GM19025 (cell line): ENCODE measurements at regions not wholly inside any gene's neighbourhood (a gene's known extent, or its start where the extent isn't known, plus 50 kb on each side); places are given as distances from the start of the nearest gene placed in this dataset.

Experiments
- ATAC-seq: cut with Tn5 transposase; IDR thresholded peaks from one replicate; pipeline ENCODE4 v1.9.1; 2021; ENCODE audit warnings: mild to moderate bottlenecking, low read depth, moderate library complexity; ENCODE audit not compliant: unreplicated experiment

GRCh38 chr2:144094408-144095151 is 425.3 kb downstream of the ZEB2 start:
- no peak for ATAC-seq

GRCh38 chr2:144091622-144092021 is 428.3 kb downstream of the ZEB2 start:
- no peak for ATAC-seq

GRCh38 chr2:144088863-144089262 is 431.1 kb downstream of the ZEB2 start:
- no peak for ATAC-seq

GRCh38 chr2:144086965-144087364 is 433.0 kb downstream of the ZEB2 start:
- no peak for ATAC-seq

GRCh38 chr2:144085016-144085415 is 434.9 kb downstream of the ZEB2 start:
- no peak for ATAC-seq

- no peak for ATAC-seq
These were observed 435.7 kb downstream of the ZEB2 start for GRCh38 chr2:144084114-144084661.

GRCh38 chr2:144083211-144083610 is 436.7 kb downstream of the ZEB2 start:
- no peak for ATAC-seq

- ATAC-seq: no peak
These were observed 437.1 kb downstream of the ZEB2 start for GRCh38 chr2:144082777-144083176.

- ATAC-seq: no peak
These were observed 437.6 kb downstream of the ZEB2 start for GRCh38 chr2:144082327-144082726.

GRCh38 chr2:144081272-144081671 is 438.6 kb downstream of the ZEB2 start:
- ATAC-seq: no peak

GRCh38 chr2:144079803-144080202 is 440.1 kb downstream of the ZEB2 start:
- ATAC-seq: no peak

- no peak for ATAC-seq
These were observed 440.9 kb downstream of the ZEB2 start for GRCh38 chr2:144078802-144079724.

- no peak for ATAC-seq
These were observed 441.8 kb downstream of the ZEB2 start for GRCh38 chr2:144078106-144078505.

- no peak for ATAC-seq
These were observed 445.5 kb downstream of the ZEB2 start for GRCh38 chr2:144074450-144074849.

- ATAC-seq: no peak
These were observed 448.5 kb downstream of the ZEB2 start for GRCh38 chr2:144071461-144071860.

GRCh38 chr2:144067506-144067905 is 452.4 kb downstream of the ZEB2 start:
- no peak for ATAC-seq

- ATAC-seq: no peak
These were observed 456.3 kb downstream of the ZEB2 start for GRCh38 chr2:144063602-144064001.

GRCh38 chr2:144054911-144055310 is 465.0 kb downstream of the ZEB2 start:
- no peak for ATAC-seq

- no peak for ATAC-seq
These were observed 467.8 kb downstream of the ZEB2 start for GRCh38 chr2:144052083-144052482.

- no peak for ATAC-seq
These were observed 470.8 kb downstream of the ZEB2 start for GRCh38 chr2:144049137-144049536.

GRCh38 chr2:144048631-144049060 is 471.3 kb downstream of the ZEB2 start:
- no peak for ATAC-seq
